Dedifferentiated amniotic fluid mesenchymal stem cell (primary cell): ENCODE measurements at regions not wholly inside any gene's neighbourhood (a gene's known extent, or its start where the extent isn't known, plus 50 kb on each side); places are given as distances from the start of the nearest gene placed in this dataset.

Experiments used
- DNase-seq: peaks from one replicate; pipeline ENCODE4 v3.0.0-alpha.2; 2016; ENCODE audit errors: extremely low spot score

DNA sequence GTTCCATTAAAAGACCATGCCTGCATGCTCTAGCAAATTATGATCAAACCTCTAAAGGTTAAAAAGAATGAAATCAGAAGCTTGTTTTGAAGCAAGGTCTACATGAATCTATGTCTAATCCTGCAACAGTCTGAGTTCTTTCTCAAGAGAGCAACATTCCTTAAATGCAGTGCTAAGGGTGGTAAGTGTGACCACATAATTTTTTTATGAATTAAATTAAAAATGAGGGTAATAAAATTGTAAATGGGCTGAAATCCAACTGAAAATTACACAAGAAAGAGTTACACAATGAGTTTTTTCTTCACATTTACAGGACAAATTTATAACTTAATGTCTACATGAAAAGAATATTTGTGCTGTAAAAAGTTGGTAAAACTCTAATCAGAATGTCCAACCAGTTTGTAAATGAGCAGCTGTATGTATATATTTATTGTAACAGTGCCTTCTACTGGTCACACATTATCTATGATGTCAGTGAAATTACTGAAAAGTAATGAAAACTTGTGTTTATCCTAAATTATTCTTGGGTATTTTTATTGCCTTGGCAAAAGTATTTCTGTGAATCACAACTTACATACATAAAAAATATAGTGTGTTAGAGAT, 336.3 kb upstream of the PITX2 start:
- DNase-seq: peak; percentile 41

DNA sequence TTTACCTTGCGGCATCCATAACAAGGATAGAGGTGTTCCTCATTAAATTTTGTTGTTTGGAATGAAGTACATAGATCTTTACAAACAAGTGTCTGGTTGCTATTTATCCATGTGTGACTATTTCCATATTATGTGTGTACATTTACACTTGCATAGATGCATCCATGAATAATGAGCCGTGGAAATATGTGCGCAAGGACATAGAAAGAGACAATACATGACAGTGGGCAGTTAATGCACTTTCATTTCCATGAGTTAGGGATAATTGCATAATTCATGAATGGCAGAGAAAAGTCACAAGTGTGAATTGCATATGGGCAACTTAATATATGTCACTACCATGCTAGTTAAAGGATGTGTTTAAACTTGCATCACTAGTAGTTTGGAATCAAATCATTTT, 338.2 kb upstream of the PITX2 start:
- no peak for DNase-seq

DNA sequence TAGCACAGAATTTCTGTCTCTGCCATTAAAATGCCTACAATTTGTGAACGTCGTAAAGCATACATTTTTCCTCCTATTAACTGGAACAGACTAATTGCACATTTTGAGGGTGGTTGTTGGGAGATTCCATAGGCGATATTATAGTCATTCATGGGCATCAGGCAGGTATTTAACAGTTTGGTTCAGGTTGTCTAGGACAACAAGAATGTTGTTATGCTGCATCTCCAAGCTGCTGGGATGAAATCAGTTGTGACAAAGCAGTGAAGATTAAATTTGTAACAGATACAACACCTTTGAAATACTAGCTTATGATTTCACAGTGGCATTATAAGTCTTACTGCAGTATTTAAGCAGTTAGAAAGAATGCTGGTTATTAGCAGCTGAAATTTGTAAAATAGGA, 339.7 kb upstream of the PITX2 start:
- DNase-seq: no peak

DNA sequence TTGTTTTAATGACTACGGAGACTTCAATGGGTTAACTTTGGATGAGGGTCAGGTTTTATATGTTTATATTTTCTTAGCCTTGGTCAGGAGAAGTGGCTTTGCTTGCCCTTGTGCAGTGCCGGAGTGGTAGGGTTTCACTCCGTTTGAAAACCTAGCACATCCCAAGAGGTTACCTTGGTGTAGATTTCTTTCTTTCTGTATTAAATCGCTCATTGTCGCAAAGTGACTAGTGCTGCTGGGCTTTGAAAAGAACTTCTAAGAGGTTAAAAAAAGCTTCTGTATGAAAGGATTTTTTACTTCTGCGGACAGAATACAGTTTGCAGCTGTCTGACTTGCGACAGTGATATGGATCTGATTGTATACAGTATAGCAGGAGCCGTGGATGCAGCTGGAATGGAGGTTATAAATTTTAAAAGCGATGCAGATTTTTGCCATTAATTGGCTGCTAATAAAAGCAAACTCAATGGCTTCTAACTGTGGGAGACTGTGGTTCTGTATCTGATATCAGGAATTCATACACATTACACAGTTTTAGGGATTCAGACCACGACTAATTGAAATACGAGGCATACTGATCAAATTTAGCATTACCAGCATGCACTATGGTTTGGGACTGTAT, 340.9 kb upstream of the PITX2 start:
- no peak for DNase-seq

DNA sequence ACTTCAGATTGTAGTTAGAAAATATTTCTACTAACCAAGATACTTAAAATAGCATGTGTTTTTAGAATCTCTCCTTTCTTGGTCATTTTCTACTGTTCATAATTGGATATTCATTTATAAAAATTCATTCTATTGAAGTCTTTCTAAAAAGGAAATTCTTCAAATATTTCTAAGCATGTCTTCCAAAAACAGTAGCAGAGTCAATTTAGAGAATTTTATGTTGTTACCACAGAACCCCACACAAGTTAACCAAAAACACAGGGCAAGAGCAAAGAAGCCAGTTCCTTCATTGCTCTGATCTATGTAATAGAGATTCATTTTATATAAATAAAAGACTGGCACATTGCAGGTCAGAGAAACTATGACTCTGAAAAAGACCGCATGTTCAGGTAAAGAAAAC, 345.1 kb upstream of the PITX2 start:
- DNase-seq: no peak

DNA sequence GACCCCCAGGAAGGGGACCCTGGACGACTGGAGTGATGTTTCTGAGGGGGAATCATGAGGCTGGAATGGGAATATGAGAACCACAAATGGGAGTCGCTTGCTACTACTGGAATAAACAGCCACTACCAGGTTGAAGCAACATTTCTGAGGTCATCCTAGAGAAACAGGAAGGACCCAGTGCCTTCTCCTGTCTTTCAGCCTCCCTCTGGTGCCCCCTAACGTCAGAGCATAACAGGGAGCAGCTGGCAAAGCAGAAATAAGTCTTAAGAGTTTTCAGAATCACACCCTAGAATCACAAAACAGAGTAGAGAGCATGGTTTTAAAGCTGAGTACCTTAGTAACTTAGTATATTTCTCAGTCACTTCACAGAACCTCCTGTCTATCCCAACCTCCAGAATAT, 347.8 kb upstream of the PITX2 start:
- no peak for DNase-seq

DNA sequence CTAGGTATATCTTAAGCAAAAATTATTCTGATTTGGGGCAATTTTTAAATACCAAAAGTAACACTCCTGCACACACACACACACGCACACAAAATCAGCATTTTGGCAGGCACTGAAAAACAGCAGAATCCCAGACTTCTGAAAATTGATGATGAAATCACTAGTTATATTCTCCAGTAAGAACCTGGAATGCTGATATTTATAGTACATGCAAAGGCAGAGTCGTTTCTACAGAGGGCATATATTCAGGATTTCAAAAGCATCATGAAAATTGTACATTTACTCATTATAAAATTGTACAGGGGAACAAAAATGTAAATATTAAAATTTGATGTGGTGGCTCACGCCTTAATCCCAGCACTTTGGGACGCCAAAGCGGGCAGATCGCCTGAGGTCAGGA, 352.5 kb upstream of the PITX2 start:
- no peak for DNase-seq

DNA sequence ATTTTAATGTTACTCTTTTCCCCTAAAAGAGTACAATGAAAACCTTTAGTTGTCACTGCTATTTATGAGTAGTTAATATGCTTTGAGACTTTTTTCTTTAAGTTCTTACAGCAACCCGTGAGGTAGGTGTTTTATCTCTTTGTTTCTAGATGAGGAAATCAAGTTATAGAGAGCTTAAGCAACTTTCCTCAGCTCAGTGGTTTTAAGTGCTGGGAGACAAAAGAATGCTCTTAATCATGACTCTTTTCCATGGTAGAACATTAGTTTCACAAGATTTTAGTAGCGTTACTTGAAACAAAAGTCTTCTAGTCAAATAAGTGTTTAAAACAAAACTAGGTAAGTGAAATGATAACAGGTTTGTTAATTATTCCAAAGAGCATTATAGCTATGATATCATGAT, 354.7 kb upstream of the PITX2 start:
- no peak for DNase-seq

DNA sequence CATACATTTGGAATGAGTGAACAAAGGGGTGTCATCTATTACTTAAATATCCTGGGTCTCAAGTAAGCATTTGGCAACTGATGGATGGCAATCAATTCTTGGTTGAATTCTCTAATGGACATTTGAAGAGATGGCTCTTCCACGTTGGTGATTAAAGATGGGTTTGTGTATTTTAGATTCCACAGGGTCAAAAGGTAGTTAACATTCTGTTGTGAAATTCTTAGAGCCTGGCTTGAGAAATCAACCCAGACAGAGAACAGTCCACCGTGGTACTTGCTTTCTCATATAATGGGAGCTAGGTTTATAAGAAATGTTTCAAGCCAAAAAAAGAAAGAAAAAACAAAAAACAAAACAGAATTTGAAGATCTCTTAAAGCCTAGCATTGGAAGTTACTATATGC, 355.9 kb upstream of the PITX2 start:
- no peak for DNase-seq

DNA sequence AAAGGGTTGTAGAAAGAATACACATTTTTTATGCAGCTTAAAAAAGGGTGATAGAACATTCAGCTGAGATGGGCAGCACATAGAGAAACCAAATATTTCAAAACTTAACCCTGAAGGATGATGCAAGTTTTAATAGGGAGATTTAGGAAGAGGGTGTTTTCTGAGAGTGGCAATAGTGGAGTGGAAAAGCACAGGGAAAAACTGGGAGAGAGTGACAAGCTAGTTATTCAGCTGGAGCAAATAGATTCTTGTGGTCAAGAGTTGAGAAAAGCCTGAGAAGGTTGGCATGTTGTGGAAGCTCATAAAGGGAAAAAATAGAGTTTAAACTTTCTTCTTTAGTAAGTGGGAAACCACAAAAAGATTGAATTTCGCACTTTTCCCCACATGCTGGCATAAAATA, 359.6 kb upstream of the PITX2 start:
- DNase-seq: no peak

DNA sequence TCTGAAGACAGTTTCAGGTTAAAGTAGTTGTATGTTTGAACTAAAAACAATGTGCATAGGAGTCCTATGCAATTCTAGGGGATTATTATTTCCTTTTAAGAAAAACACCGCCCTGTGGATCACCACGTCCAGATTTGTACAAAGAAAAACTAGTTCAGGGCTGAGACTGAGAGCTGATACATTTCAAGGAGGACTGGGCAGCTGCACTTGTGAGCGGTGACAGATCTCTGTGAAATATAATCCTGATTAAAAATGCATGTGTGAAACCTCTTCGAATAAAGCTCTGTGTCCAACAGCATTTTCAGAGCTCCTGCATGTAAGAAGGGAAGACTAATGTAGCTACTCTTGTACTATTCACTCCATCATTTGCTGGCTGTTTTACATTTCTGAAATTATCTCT, 365.8 kb upstream of the PITX2 start:
- no peak for DNase-seq

DNA sequence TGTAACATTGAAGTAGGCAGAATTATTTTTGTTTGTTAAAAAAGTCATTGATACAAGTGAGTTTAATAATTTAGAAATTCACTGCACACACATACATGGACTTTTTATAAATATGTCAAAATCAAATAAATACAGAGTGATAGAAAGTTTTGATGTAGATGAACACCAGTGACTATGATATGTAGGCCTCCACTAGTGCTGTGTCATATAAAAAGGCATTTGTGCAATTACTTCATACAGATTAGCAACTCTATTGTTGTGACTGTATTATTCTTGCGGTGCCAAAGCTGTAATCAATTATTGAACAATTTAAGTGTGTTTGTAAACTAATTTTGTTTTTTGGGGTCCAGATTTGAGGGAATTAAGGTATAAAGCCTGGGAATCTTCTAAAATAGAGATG, 366.2 kb upstream of the PITX2 start:
- no peak for DNase-seq

DNA sequence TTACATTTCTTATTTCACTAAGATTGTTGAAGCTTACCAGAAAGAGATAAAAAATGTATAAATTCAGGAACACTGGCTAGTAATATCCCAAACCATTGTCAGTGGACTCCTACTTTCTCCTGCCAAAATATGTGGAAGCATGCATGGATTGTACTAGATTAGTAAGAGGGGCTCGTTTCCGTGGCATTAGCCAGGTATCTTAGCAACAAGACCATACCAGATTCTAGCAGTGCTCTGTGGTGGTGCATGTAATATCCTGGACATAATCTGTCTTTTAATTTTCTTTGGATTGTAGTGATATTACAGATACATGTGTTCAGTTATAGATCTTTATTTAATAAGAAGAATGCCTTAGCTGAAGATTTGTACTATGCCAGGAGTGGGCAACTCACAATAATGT, 371.9 kb upstream of the PITX2 start:
- no peak for DNase-seq

DNA sequence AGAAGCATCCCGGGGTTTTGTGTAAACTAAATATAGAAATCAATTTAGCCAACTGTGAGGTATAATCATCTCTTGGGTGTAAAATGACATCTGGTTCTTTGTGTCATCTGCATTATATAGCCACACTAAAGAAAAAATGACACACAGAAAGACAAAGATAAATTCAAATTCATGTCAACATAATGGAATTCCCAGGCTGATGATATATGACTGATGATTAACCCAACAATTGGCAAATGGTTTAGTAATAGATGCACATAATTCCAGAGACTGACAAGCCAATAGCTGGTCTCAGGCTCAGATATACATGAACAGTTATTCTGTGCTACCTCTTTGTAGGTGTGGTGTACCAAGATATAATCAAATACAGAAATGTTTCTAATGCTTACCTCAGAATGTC, 375.4 kb upstream of the PITX2 start:
- no peak for DNase-seq

DNA sequence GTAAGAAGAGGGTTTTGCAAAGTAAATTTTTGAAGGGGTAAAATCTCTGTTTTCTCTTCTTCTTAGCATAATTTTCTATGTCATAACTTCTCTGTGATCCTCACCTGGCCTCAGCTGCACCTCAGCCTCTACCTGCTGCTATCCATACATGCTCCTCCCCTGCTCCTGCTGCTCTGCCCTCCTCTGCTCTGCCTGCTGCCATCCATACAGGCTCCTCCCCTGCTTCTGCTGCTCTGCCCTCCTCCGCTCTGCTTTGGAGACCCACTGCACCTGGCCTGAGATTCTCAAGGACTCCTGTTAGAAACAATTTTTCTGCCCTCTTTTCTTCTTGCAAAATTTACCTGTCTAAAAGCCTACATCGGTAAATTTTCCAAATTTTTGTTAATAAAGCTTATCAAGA, 388.6 kb upstream of the PITX2 start:
- DNase-seq: no peak

DNA sequence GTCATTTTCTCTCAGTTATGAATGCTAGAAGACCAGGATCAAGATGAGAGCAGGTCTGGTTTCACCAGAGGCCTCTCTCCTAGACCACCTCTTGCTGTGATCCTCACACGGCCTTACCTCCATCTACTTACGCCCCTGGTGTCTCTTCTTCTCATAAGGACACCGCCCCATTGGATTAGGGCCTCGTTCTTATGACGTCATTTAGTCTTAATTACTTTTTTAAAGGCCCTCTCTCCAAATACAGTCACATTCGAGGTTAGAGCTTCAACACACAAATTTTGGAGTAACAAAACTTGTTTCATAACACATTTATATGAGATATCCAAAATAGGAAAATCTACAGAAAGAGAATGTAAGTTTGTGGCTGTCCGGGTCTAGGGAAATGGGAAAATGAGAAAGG, 391.0 kb upstream of the PITX2 start:
- no peak for DNase-seq

DNA sequence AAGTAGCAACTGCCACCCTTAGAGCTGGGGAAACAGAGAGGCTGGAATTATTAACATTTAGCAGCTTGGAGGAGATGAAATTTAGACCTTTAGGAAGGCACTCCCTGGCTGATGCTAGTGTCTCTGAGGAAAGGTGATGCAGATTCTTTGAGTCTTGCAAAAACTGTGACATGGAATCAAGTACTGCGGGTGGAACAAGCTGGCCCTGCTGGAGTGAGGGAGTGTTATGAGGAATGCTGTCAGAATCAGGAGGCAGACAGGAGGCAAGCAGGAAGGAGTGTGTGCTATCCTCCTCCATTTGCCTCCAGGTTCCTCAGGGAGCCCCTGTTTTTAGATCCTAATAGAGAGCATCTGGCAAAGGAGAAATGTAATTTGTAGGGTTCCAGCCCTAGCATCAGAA, 391.7 kb upstream of the PITX2 start:
- DNase-seq: no peak

DNA sequence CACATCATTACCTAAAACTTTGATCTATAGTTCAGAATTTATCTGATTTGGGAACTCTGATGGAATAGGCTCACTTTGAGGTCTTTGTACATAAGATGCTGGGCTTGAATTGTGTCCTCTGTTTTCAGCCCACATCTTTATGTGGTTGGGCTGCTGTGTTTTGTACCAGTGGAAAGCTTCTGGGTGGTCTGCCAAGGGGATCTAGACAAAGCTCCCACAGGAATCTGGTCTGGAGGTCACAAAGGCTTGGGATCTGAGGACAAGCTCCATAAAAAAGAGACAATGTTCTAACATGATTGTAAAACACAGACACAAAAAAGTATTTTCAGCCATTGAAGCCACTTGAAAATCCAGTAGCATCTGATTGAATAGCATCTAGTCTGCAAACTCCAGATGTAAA, 393.5 kb upstream of the PITX2 start:
- no peak for DNase-seq

DNA sequence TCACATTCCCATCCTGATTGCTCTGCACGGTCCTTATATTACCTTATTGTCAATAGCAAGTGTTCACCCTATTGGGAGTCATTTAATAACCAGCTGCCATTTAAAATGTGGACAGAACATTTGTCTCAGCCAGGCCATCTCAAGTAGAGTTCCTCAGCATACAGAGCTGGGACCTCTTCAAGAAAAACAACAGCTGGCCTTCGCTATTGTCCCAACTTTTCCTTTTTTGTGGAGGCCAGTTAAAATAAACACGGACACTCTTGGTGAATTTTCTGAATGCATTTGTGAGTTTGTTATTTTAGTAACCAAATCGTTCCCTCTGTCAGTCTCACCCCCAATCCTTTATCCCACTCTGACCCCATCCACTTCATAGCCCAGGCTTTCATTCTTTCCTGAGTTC, 395.3 kb upstream of the PITX2 start:
- DNase-seq: no peak

DNA sequence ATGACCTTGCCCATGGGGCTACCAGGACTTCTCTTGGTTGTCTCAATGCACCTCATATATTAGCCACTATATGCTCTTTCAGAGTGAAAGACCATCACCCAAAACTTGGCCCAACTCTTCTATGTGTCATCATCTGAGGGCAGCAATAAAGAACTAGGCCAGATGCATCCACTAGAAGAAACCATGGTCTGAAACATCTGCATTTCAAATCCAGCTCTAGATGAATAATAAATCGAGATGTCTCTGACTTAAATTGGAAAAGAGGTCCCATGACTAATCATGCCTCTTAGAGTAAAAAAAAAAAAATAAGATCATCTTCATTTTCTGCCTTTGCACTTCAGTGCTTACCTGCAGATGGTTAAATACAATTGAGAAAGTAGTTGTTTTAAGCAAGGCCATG, 397.6 kb upstream of the PITX2 start:
- no peak for DNase-seq

DNA sequence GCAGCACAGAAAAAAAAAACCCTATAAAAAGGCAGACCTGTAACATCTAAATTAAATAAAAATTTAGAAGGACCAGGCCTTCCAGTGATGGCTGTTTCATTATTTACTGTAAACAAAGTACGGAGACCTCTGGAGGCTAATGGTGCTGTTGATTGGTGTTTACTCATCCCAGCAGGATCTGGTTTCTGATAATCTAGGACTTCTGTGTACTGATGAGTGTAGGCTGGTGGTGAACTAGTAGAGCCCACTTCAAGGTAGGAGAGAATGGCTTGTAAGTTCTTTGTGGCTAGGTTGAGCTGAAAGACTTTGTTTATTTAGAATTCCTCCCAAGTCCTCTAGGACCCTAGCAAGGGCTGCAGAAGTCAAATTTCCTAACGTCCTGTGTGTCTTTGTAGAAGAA, 398.1 kb upstream of the PITX2 start:
- no peak for DNase-seq

DNA sequence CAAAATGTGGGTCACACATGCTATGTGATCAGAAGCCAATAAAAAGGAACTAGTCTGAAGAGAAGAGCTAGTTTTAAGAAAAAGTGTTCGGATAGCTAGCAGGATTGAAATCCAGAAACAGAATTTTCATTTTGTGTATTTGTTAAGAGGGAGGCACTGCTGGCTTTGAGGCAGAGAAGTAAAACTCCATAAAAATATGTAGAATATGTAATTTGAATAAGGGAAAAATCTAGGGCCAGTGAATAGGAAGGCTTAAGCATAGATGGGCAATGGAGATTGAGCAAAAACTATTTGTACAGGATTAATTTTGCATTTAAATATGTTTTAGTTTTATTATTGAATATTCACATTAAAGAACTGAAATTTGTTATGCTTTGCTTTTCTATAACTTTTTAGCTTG, 399.9 kb upstream of the PITX2 start:
- no peak for DNase-seq

DNA sequence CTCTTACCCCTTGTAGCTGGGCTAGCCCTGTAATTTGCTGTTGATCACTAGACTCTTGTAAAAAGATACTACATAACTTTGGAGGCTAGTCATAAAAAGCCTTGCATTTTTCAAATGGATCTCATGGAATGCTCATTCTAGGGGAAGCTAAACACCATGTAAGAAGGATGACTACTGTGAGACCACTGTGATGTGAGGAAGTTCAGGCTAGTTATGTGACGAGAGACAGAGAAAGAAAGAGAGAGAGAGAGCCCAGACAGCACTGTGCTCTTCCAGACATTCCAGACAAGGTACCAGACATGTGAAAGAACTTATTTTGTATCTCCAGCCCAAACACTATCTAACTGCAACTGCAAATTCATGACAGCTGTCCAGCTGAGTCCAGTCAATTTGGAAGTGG, 404.6 kb upstream of the PITX2 start:
- DNase-seq: peak; percentile 37

DNA sequence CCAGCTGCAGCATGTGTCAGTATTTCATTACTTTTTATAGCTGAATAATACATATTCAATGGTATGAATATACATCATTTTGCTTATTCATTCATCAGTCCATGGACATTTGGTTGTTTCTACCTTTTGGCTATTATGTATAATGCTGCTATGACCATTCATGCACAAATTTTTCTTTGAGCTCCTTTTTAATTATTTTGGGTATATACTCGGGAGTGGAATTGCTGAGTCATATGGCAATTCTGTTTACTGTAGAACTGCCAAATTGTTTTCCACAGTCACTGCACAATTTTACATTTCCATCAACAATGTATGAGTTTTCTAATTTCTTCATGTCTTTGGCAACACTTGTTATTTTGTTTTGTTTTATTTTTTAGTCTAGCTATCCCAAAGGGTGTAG, 405.9 kb upstream of the PITX2 start:
- DNase-seq: no peak
